BLaER1 treated with 17β-estradiol and CSF1 and Interleukin-3, amounts not matched to agents 10 nM and 100 nM (cell line): ENCODE measurements at regions not wholly inside any gene's neighbourhood (a gene's known extent, or its start where the extent isn't known, plus 50 kb on each side); places are given as distances from the start of the nearest gene placed in this dataset.

ENCODE experiments used
- H3K27ac ChIP-seq, 11 experiments: shearing (Covaris generic); formaldehyde crosslinking; 2 replicates each; pipeline ENCODE4 v1.8.1; 2022
- H3K27me3 ChIP-seq, 11 experiments: shearing (Covaris generic); formaldehyde crosslinking; 2 replicates each; pipeline ENCODE4 v1.8.1; 2022
- H3K36me3 ChIP-seq, 11 experiments: shearing (Covaris generic); formaldehyde crosslinking; 2 replicates each; pipeline ENCODE4 v1.8.1; 2022
- H3K4me1 ChIP-seq, 10 experiments: shearing (Covaris generic); formaldehyde crosslinking; 2 replicates each; pipeline ENCODE4 v1.8.1; 2022
- H3K4me2 ChIP-seq, 11 experiments: shearing (Covaris generic); formaldehyde crosslinking; 2 replicates each; pipeline ENCODE4 v1.8.1; 2022
- H3K4me3 ChIP-seq, 10 experiments: shearing (Covaris generic); formaldehyde crosslinking; 2 replicates each; pipeline ENCODE4 v1.8.1; 2022
- H3K9ac ChIP-seq, 11 experiments: shearing (Covaris generic); formaldehyde crosslinking; 2 replicates each; pipeline ENCODE4 v1.8.1; 2022
- H3K9me3 ChIP-seq, 11 experiments: shearing (Covaris generic); formaldehyde crosslinking; replicated peaks in 1 of 11; 2 replicates each; pipeline ENCODE4 v1.8.1; 2022
- H4K20me1 ChIP-seq, 11 experiments: shearing (Covaris generic); formaldehyde crosslinking; 2 replicates each; pipeline ENCODE4 v1.8.1; 2022
- Cebpa-rat ChIP-seq, 11 experiments: shearing (Covaris generic); IDR thresholded peaks; 2 replicates each; pipeline ENCODE4 v1.8.1; 2022

- TF ChIP-seq Cebpa-rat (IDR thresholded peaks at IDR 0.05) = no peak
- H3K27me3 ChIP-seq = no peaks in the 10 kb centered on the region
- peak overlapping the region in 6 of 11 experiments; percentile 5 to 82 (median 57); a peak in 9 of 22 replicates for H3K4me2 ChIP-seq
- H3K27ac ChIP-seq = peak overlapping the region in 6 of 11 experiments; percentile 13 to 92 (median 80); a peak in 11 of 22 replicates
- H3K4me3 ChIP-seq = no peak overlapping the region
- peaks cover 0 to 45% (median 10%) of the 10 kb centered on the region in 11 experiments; a peak in 9 of 22 replicates for H3K36me3 ChIP-seq
- peaks cover 31 to 71% (median 48%) of the 10 kb centered on the region in 10 experiments for H3K4me1 ChIP-seq
- peak overlapping the region in 3 of 11 experiments; percentile 59 to 76 (median 71); a peak in 6 of 22 replicates for H3K9ac ChIP-seq
- peaks cover 0 to 8% (median 0%) of the 10 kb centered on the region in 11 experiments; a peak in 2 of 22 replicates for H3K9me3 ChIP-seq
- H4K20me1 ChIP-seq = peaks cover 0 to 70% (median 21%) of the 10 kb centered on the region in 11 experiments; a peak in 12 of 22 replicates
These were observed 132.3 kb upstream of the MKI67 start for GRCh38 chr10:128258421-128258976.

GRCh38 chr10:128263891-128264688 lies 137.9 kb upstream of the MKI67 start:
- peaks cover 0 to 20% (median 15%) of the 10 kb centered on the region in 10 experiments; a peak in 13 of 20 replicates for H3K4me1 ChIP-seq
- no peak for TF ChIP-seq Cebpa-rat (IDR thresholded peaks at IDR 0.05)
- peaks cover 0 to 95% (median 45%) of the 10 kb centered on the region in 11 experiments; a peak in 12 of 22 replicates for H4K20me1 ChIP-seq
- H3K27me3 ChIP-seq = no peaks in the 10 kb centered on the region
- H3K4me3 ChIP-seq = no peak overlapping the region
- no peaks in the 10 kb centered on the region for H3K9me3 ChIP-seq
- no peak overlapping the region for H3K27ac ChIP-seq
- H3K36me3 ChIP-seq = peaks cover 0 to 18% (median 6%) of the 10 kb centered on the region in 11 experiments; a peak in 11 of 22 replicates
- H3K9ac ChIP-seq = no peak overlapping the region
- H3K4me2 ChIP-seq = no peak overlapping the region

- peaks cover 0 to 22% (median 7%) of the 10 kb centered on the region in 11 experiments; a peak in 10 of 22 replicates for H3K36me3 ChIP-seq
- no peak overlapping the region for H3K4me3 ChIP-seq
- H3K9me3 ChIP-seq = no peaks in the 10 kb centered on the region
- no peak overlapping the region for H3K4me2 ChIP-seq
- no peak overlapping the region for H3K9ac ChIP-seq
- H3K4me1 ChIP-seq = peaks cover 0 to 20% (median 12%) of the 10 kb centered on the region in 10 experiments; a peak in 10 of 20 replicates
- TF ChIP-seq Cebpa-rat (IDR thresholded peaks at IDR 0.05) = no peak
- H4K20me1 ChIP-seq = peaks cover 0 to 98% (median 51%) of the 10 kb centered on the region in 11 experiments; a peak in 12 of 22 replicates
- H3K27ac ChIP-seq = no peak overlapping the region
- H3K27me3 ChIP-seq = no peaks in the 10 kb centered on the region
These were observed 139.4 kb upstream of the MKI67 start for GRCh38 chr10:128265596-128265995.

- Histone ChIP-seq H3K27ac (no peak overlapping the region), H3K9ac (no peak overlapping the region), H3K4me1 (peaks cover 0 to 18% (median 12%) of the 10 kb centered on the region in 10 experiments; a peak in 13 of 20 replicates), H3K27me3 (no peaks in the 10 kb centered on the region), H3K4me2 (peak overlapping the region in 2 of 11 experiments; percentile 24 to 26; a peak in 2 of 22 replicates), H3K9me3 (no peaks in the 10 kb centered on the region), H4K20me1 (peaks cover 0 to 98% (median 36%) of the 10 kb centered on the region in 11 experiments; a peak in 11 of 22 replicates), H3K36me3 (peaks cover 0 to 42% (median 8%) of the 10 kb centered on the region in 11 experiments; a peak in 11 of 22 replicates), H3K4me3 (no peak overlapping the region)
- no peak for TF ChIP-seq Cebpa-rat (IDR thresholded peaks at IDR 0.05)
These were observed 141.4 kb upstream of the MKI67 start for GRCh38 chr10:128267581-128267980.

GRCh38 chr10:128268015-128268722 lies 141.9 kb upstream of the MKI67 start:
- Histone ChIP-seq H4K20me1 (peaks cover 0 to 98% (median 36%) of the 10 kb centered on the region in 11 experiments; a peak in 11 of 22 replicates), H3K4me3 (no peak overlapping the region), H3K9me3 (no peaks in the 10 kb centered on the region), H3K9ac (no peak overlapping the region), H3K27me3 (no peaks in the 10 kb centered on the region), H3K27ac (no peak overlapping the region), H3K4me1 (peaks cover 0 to 21% (median 15%) of the 10 kb centered on the region in 10 experiments; a peak in 16 of 20 replicates), H3K36me3 (peaks cover 0 to 47% (median 8%) of the 10 kb centered on the region in 11 experiments; a peak in 11 of 22 replicates), H3K4me2 (0 out of 22 replicates have a peak overlapping the region, but pooled peaks of 2 of the 11 experiments have one; percentile 4 to 6)
- no peak for TF ChIP-seq Cebpa-rat (IDR thresholded peaks at IDR 0.05)

- Histone ChIP-seq H3K9me3 (no peaks in the 10 kb centered on the region), H3K27me3 (no peaks in the 10 kb centered on the region), H3K9ac (peak overlapping the region in 6 of 11 experiments; percentile 2 to 59 (median 47); a peak in 9 of 22 replicates), H3K4me1 (peaks cover 21 to 40% (median 34%) of the 10 kb centered on the region in 10 experiments), H3K4me2 (peak overlapping the region; percentile 64 to 91 (median 77)), H3K4me3 (peak overlapping the region in 6 of 10 experiments; percentile 12 to 54 (median 44); a peak in 10 of 20 replicates), H4K20me1 (peaks cover 0 to 99% (median 22%) of the 10 kb centered on the region in 11 experiments; a peak in 11 of 22 replicates), H3K36me3 (peaks cover 0 to 52% (median 7%) of the 10 kb centered on the region in 11 experiments; a peak in 12 of 22 replicates), H3K27ac (peak overlapping the region in 2 of 11 experiments; percentile 20 to 37; a peak in 2 of 22 replicates)
- peak in 1 of 11 experiments; percentile 18; a peak in 1 of 22 replicates for TF ChIP-seq Cebpa-rat (IDR thresholded peaks at IDR 0.05)
These were observed 148.7 kb upstream of the MKI67 start for GRCh38 chr10:128274938-128275337.

- peak overlapping the region; percentile 64 to 91 (median 77) for H3K4me2 ChIP-seq
- peaks cover 21 to 40% (median 34%) of the 10 kb centered on the region in 10 experiments for H3K4me1 ChIP-seq
- peak overlapping the region in 2 of 11 experiments; percentile 20 to 37; a peak in 2 of 22 replicates for H3K27ac ChIP-seq
- no peaks in the 10 kb centered on the region for H3K9me3 ChIP-seq
- peak overlapping the region in 6 of 10 experiments; percentile 12 to 54 (median 44); a peak in 10 of 20 replicates for H3K4me3 ChIP-seq
- H3K36me3 ChIP-seq = peaks cover 0 to 51% (median 8%) of the 10 kb centered on the region in 11 experiments; a peak in 12 of 22 replicates
- peaks cover 0 to 99% (median 22%) of the 10 kb centered on the region in 11 experiments; a peak in 11 of 22 replicates for H4K20me1 ChIP-seq
- TF ChIP-seq Cebpa-rat (IDR thresholded peaks at IDR 0.05) = no peak
- H3K27me3 ChIP-seq = no peaks in the 10 kb centered on the region
- peak overlapping the region in 8 of 11 experiments; percentile 2 to 59 (median 44); a peak in 11 of 22 replicates for H3K9ac ChIP-seq
These were observed 149.4 kb upstream of the MKI67 start for GRCh38 chr10:128275388-128276177.
